ENCODE measurements at regions not wholly inside any gene's neighbourhood (a gene's known extent, or its start where the extent isn't known, plus 50 kb on each side); places are given as distances from the start of the nearest gene placed in this dataset.

- TF ChIP-seq POLR2A (IDR thresholded peaks at IDR 0.05) = no peak
- TF ChIP-seq CTCF (IDR thresholded peaks at IDR 0.05) = no peak
- no peak for TF ChIP-seq POLR2AphosphoS5 (IDR thresholded peaks at IDR 0.05)
- TF ChIP-seq EP300 (IDR thresholded peaks at IDR 0.05) = no peak
Measured at GRCh38 chr6:141026504-141026903, 1106.2 kb upstream of the GJE1 start.
